Astrocyte (in vitro differentiated cells and primary cell): ENCODE measurements at regions not wholly inside any gene's neighbourhood (a gene's known extent, or its start where the extent isn't known, plus 50 kb on each side); places are given as distances from the start of the nearest gene placed in this dataset.
"Not testable (repeated sequence)": the region's sequence is repeated elsewhere in the genome, so short reads cannot be mapped to it uniquely, and the experiment has no call there.

Experiments used
- DNase-seq: peaks from one replicate; pipeline ENCODE4 v3.0.0-alpha.2; 2010; ENCODE audit warnings: low read depth
- FAIRE-seq: peaks from 2 replicates; lab custom pipeline; 2011; peaks lifted over from hg19 to GRCh38; lab: Jason Lieb, UNC
- H2AFZ ChIP-seq: 2 replicates; pipeline ENCODE4 v1.6.0; 2012; ENCODE audit warnings: low read depth, low read length, inconsistent platforms
- H3K27ac ChIP-seq: 2 replicates; pipeline ENCODE4 v1.5.1; 2011; ENCODE audit warnings: low read depth, low read length, inconsistent platforms
- H3K27me3 ChIP-seq: 2 replicates; pipeline ENCODE4 v1.6.0; 2011; ENCODE audit warnings: low read length, inconsistent platforms; ENCODE audit not compliant: insufficient read depth
- H3K36me3 ChIP-seq: 2 replicates; pipeline ENCODE4 v1.5.1; 2011; ENCODE audit warnings: low read length, inconsistent platforms; ENCODE audit not compliant: insufficient read depth
- H3K4me1 ChIP-seq: 2 replicates; pipeline ENCODE4 v1.5.1; 2011; ENCODE audit warnings: low read length, inconsistent platforms; ENCODE audit not compliant: insufficient read depth
- H3K4me2 ChIP-seq: 2 replicates; pipeline ENCODE4 v1.6.0; 2012; ENCODE audit warnings: low read length, inconsistent platforms
- H3K4me3 ChIP-seq: 2 replicates; pipeline ENCODE4 v1.5.1; 2011; ENCODE audit warnings: low read depth, mild to moderate bottlenecking, low read length, inconsistent platforms; ENCODE audit not compliant: insufficient read depth
- H3K79me2 ChIP-seq: 2 replicates; pipeline ENCODE4 v1.6.0; 2012; ENCODE audit warnings: mild to moderate bottlenecking, low read length, inconsistent platforms; ENCODE audit not compliant: insufficient read depth
- H3K9ac ChIP-seq: 2 replicates; pipeline ENCODE4 v1.6.0; 2012; ENCODE audit warnings: mild to moderate bottlenecking, low read length, inconsistent platforms
- H3K9me3 ChIP-seq: 2 replicates; pipeline ENCODE4 v1.5.1; 2012; ENCODE audit warnings: low read depth, mild to moderate bottlenecking, low read length, inconsistent platforms; ENCODE audit not compliant: insufficient read depth
- H4K20me1 ChIP-seq: 2 replicates; pipeline ENCODE4 v1.6.0; 2012; ENCODE audit warnings: low read length, inconsistent platforms; ENCODE audit not compliant: insufficient read depth
- H3K27ac Mint-ChIP-seq: one replicate; pipeline ENCODE4 v1.8.0; 2021; ENCODE audit warnings: mild to moderate bottlenecking, mixed read lengths; ENCODE audit not compliant: unreplicated experiment
- H3K27me3 Mint-ChIP-seq: one replicate; pipeline ENCODE4 v1.8.0; 2021; ENCODE audit warnings: low read depth, mixed read lengths; ENCODE audit not compliant: unreplicated experiment
- H3K36me3 Mint-ChIP-seq: one replicate; pipeline ENCODE4 v1.8.0; 2021; ENCODE audit warnings: low read depth, mixed read lengths; ENCODE audit not compliant: unreplicated experiment
- H3K4me1 Mint-ChIP-seq: one replicate; pipeline ENCODE4 v1.8.0; 2021; ENCODE audit warnings: low read depth, mixed read lengths; ENCODE audit not compliant: unreplicated experiment
- H3K4me3 Mint-ChIP-seq: one replicate; pipeline ENCODE4 v1.8.0; 2021; ENCODE audit warnings: mild to moderate bottlenecking, moderate library complexity, mixed read lengths; ENCODE audit not compliant: unreplicated experiment
- H3K9me3 Mint-ChIP-seq: one replicate; pipeline ENCODE4 v1.8.0; 2021; ENCODE audit warnings: mild to moderate bottlenecking, mixed read lengths; ENCODE audit not compliant: unreplicated experiment
- EZH2 ChIP-seq: IDR thresholded peaks from 2 replicates; pipeline ENCODE4 v1.6.1; 2012; ENCODE audit warnings: mild to moderate bottlenecking, low read length, inconsistent platforms; ENCODE audit not compliant: insufficient read depth
- TF ChIP-seq, protein P1 (sequence below): IDR thresholded peaks from 2 replicates; pipeline ENCODE4 v1.5.1; 2011; ENCODE audit warnings: low read depth, mild to moderate bottlenecking, inconsistent platforms, low read length, moderate library complexity; ENCODE audit not compliant: insufficient read depth

DNA sequence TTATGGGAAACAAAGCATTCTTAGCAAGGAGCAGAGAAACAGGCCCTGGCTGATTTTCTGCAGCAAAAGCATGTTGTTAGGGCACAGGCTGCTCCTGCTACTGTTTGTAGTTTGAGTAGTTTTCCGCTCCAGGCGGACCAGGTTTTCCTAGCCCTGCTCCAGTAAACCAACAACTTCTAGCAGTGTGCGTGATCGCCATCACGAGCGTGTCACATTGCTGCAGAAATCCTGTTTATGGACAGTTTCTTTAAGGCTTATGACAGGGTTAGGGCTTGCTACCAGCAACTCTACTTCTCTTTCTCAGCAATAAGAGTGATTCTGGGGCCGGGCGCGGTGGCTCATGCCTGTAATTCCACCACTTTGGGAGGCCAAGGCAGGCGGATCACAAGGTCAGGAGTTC, 803.9 kb upstream of the CDH10 start:
- Mint-ChIP-seq H3K27me3 (no peaks in the 10 kb centered on the region), H3K36me3 (no peaks in the 10 kb centered on the region), H3K4me1 (peaks cover 12% of the 10 kb centered on the region), H3K27ac (peak overlapping the region; percentile 70), H3K9me3 (no peaks in the 10 kb centered on the region), H3K4me3 (no peak overlapping the region)
- Histone ChIP-seq H3K27me3 (no peaks in the 10 kb centered on the region), H4K20me1 (no peaks in the 10 kb centered on the region), H3K27ac (no peak overlapping the region), H3K4me3 (no peak overlapping the region), H3K9ac (no peak overlapping the region), H3K9me3 (no peaks in the 10 kb centered on the region), H3K79me2 (no peaks in the 10 kb centered on the region), H3K4me2 (no peak overlapping the region), H3K36me3 (no peaks in the 10 kb centered on the region), H2AFZ (no peak overlapping the region), H3K4me1 (no peaks in the 10 kb centered on the region)
- TF ChIP-seq, protein P1, sequence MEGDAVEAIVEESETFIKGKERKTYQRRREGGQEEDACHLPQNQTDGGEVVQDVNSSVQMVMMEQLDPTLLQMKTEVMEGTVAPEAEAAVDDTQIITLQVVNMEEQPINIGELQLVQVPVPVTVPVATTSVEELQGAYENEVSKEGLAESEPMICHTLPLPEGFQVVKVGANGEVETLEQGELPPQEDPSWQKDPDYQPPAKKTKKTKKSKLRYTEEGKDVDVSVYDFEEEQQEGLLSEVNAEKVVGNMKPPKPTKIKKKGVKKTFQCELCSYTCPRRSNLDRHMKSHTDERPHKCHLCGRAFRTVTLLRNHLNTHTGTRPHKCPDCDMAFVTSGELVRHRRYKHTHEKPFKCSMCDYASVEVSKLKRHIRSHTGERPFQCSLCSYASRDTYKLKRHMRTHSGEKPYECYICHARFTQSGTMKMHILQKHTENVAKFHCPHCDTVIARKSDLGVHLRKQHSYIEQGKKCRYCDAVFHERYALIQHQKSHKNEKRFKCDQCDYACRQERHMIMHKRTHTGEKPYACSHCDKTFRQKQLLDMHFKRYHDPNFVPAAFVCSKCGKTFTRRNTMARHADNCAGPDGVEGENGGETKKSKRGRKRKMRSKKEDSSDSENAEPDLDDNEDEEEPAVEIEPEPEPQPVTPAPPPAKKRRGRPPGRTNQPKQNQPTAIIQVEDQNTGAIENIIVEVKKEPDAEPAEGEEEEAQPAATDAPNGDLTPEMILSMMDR: no peak
- no peak for TF ChIP-seq EZH2
- DNase-seq (no peak), FAIRE-seq (no peak)

DNA sequence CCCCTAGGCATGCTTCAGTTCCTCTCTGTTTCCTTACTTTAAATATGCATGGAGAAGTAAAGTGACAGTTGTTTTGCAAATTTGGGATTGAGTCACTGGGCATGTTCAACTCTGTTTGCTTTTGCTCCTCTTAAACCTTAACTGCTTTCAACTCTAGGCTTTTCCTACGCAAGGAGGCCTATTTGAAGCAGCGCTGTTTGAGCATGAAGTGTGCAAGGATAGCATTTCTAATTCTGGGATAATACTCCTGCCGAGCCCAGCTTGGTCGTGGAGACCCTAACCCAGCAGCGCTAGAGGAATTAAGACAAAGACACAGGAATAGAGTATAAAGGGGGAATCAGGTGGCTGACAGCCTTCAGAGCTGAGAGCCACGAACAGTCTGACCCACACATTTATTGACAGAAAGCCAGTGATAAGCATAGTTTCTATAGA, 803.4 kb upstream of the CDH10 start:
- Mint-ChIP-seq H3K27ac (peak overlapping the region; percentile 70), H3K27me3 (no peaks in the 10 kb centered on the region), H3K4me3 (no peak overlapping the region), H3K36me3 (no peaks in the 10 kb centered on the region), H3K9me3 (no peaks in the 10 kb centered on the region), H3K4me1 (peaks cover 12% of the 10 kb centered on the region)
- Histone ChIP-seq H4K20me1 (no peaks in the 10 kb centered on the region), H2AFZ (peak overlapping the region; percentile 26), H3K9ac (no peak overlapping the region), H3K4me3 (no peak overlapping the region), H3K79me2 (no peaks in the 10 kb centered on the region), H3K27ac (no peak overlapping the region), H3K27me3 (no peaks in the 10 kb centered on the region), H3K36me3 (no peaks in the 10 kb centered on the region), H3K4me2 (no peak overlapping the region), H3K4me1 (no peaks in the 10 kb centered on the region), H3K9me3 (no peaks in the 10 kb centered on the region)
- DNase-seq (no peak), FAIRE-seq (no peak)
- no peak for TF ChIP-seq EZH2
- TF ChIP-seq, protein P1: no peak

DNA sequence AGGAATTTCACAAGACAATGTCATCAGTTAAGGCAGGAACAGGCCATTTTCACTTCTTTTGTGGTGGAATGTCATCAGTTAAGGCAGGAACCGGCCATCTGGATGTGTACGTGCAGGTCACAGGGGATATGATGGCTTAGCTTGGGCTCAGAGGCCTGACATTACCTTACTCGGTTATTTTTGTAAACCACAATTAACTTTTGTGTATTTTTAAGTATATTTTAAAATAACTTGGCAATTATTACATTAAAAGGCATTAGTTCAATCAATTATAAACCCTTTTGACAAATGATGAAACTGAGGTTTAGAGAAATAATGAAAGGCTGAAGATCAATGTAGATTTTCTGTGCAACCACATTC, 801.3 kb upstream of the CDH10 start:
- H3K27me3 Mint-ChIP-seq, H3K4me2 ChIP-seq, H3K9ac ChIP-seq, H3K79me2 ChIP-seq, FAIRE-seq, H3K9me3 ChIP-seq, H3K9me3 Mint-ChIP-seq, H3K4me3 ChIP-seq, H4K20me1 ChIP-seq, H2AFZ ChIP-seq, H3K36me3 ChIP-seq, H3K27ac ChIP-seq, H3K4me1 ChIP-seq, H3K36me3 Mint-ChIP-seq, H3K27me3 ChIP-seq, DNase-seq: not testable (repeated sequence)
- peak overlapping the region; percentile 97 for H3K27ac Mint-ChIP-seq
- H3K4me3 Mint-ChIP-seq: peak overlapping the region; percentile 73
- peaks cover 15% of the 10 kb centered on the region for H3K4me1 Mint-ChIP-seq

DNA sequence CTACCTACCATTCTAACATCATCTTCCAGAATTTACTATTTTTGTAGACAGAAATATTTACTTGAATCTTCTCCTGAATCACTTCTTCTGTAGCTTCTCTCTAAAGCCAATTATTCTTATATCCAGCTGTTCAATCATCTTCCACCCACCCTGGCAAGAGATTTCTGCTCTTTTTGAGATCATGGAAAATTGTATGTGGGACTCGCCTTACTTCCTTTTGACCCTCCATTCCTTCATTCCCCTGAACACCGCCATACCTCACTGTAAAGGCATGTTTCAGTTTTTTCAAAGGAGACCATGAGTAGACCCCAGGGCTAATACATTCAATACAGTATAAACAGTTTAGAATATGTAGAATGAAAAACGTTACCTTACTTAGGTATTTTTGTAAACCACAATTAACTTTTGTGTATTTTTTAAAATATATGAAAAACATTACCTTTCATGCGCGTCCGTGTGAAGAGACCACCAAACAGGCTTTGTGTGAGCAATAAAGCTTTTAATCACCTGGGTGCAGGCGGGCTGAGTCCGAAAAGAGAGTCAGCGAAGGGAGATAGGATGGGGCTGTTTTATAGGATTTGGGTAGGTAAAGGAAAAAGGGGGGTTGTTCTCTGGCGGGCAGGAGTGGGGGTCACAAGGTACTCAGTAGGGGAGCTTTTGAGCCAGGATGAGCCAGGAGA, 800.7 kb upstream of the CDH10 start:
- H3K4me3 ChIP-seq, H3K27ac ChIP-seq, H3K9me3 Mint-ChIP-seq, H3K27me3 Mint-ChIP-seq, H3K9ac ChIP-seq, DNase-seq, H2AFZ ChIP-seq, FAIRE-seq, H3K27me3 ChIP-seq, H3K79me2 ChIP-seq, H3K36me3 Mint-ChIP-seq, H4K20me1 ChIP-seq, H3K9me3 ChIP-seq, H3K4me2 ChIP-seq, H3K36me3 ChIP-seq, H3K4me1 ChIP-seq: not testable (repeated sequence)
- Mint-ChIP-seq H3K27ac (peak overlapping the region; percentile 97), H3K4me1 (peaks cover 15% of the 10 kb centered on the region), H3K4me3 (peak overlapping the region; percentile 73)
